COR-L47 (cell line): ENCODE measurements at regions not wholly inside any gene's neighbourhood (a gene's known extent, or its start where the extent isn't known, plus 50 kb on each side); places are given as distances from the start of the nearest gene placed in this dataset.
"Not testable (repeated sequence)": the region's sequence is repeated elsewhere in the genome, so short reads cannot be mapped to it uniquely, and the experiment has no call there.

Experiments used
- DNase-seq: peaks from one replicate; lab custom pipeline; 2025; lab: John Stamatoyannopoulos, UW

DNA sequence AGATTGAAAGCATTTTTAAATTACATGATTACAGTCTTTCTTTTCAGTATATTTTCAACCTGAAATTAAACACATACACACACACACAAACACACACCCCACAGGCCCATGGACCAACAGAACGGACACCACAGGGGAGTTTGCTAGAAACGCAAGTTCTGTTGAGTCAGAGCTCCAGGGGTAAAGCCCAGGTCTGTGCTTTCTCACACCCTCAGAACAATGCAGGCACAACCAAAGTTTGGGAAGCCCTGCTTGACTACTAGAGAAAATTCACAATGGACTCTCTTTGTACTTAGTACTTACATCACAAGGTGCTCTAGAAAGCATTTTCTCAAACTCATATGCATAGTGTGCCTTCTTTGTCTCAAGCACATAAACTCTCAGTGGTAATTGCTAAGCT lies 704.0 kb upstream of the IGFBP3 start:
- no peak for DNase-seq

- DNase-seq, result no peak
Observed at GRCh38 chr7:46622251-46622650, 701.2 kb upstream of the IGFBP3 start.

GRCh38 chr7:46619723-46620310 lies 698.7 kb upstream of the IGFBP3 start:
- no peak for DNase-seq

DNA sequence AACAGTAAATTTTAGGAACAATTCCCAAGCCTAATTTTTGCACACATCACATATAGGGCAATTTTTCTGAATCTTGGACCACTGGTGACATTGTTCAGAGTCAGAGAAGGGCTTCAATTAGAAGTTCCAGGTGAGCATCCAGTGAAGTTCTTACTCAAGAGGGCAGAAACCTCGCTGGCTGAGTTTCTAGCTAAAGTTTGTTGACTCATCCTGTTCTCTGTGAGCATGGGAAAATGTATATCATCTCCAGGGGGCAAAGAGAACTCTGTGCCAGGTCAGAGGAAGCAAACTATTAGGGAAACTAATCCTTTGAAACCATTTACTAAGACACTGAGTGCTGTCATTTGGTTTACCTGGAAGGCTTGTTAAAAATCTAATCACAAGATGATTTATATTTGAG lies 695.6 kb upstream of the IGFBP3 start:
- no peak for DNase-seq

DNA sequence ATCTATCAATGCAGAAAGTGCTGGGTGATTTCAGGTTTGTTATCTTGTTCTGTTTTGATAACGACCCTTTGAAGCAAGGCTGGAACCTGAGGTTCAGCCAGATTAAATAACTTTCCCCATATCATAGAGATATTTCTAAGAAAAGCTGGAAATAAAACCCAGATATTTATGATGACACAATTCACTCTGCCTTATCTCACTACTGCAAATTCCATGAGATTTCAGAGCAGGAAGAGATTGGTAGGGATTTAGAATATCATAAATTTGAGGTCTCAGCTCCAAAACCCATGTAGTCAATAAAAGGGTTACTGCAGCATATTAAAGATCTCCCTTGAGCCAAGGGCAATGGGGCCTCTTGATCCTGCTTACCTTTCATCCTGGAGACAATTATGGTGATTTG lies 692.5 kb upstream of the IGFBP3 start:
- no peak for DNase-seq

- DNase-seq, result no peak
Observed at GRCh38 chr7:46613116-46613515, 692.0 kb upstream of the IGFBP3 start.

DNA sequence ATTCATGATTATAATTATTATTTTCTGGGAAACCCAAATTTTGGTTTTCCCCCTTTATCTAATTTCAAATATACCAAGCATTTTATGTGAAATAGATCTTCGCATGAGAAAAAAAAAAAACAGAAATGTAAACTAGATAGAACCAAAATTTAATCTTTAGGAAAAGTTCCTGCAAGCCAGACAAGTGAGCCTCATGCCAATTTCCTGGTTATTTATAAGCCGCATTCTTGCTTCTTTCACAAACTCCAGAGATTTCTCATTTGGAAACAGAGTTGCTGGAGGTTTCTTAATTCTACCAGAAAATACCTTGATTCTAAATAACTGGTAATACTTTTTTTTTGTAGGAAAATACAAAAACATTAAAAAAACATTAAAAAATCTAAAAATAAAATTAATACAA lies 690.4 kb upstream of the IGFBP3 start:
- no peak for DNase-seq

DNA sequence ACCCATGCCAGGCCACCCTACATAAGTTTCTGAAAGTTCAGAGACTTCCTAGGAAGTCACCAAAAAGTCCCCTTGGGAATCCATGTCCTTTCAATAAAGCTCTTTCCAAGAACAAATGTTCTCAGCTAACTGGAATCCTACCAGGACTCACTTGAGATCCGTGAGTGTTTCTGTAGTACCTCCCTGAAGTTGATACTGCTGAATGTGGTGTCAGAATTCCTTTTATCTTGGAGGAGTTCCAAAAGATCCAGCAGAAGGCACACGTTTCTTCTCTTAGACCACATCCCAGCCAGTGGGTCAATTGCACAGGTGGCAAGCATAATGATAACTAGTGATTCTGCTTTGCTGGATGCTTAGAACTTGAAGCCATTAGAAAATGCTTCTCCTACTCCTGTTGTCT lies 689.7 kb upstream of the IGFBP3 start:
- no peak for DNase-seq

- no peak for DNase-seq
Observed at GRCh38 chr7:46607176-46607575, 686.1 kb upstream of the IGFBP3 start.

DNA sequence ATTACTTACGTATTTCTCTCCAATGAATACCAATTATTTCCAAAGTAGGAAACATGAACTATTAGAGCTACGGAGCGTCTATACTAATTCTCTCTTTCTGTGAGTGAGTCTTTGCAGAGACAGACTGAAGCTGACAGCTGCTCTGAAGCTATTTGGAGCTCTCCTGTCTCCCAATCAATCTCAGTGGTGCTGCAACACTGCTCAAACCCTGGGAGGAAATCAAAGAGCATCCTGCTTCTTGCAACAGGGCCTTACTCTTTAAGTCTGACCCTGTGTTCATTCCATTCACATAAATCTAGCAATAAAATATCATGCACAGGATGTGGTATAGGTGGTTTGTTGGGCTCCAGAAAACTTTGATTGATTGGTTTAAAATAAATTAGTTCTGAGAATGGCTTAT lies 685.7 kb upstream of the IGFBP3 start:
- DNase-seq, result no peak

GRCh38 chr7:46604241-46604661 lies 683.2 kb upstream of the IGFBP3 start:
- no peak for DNase-seq

DNA sequence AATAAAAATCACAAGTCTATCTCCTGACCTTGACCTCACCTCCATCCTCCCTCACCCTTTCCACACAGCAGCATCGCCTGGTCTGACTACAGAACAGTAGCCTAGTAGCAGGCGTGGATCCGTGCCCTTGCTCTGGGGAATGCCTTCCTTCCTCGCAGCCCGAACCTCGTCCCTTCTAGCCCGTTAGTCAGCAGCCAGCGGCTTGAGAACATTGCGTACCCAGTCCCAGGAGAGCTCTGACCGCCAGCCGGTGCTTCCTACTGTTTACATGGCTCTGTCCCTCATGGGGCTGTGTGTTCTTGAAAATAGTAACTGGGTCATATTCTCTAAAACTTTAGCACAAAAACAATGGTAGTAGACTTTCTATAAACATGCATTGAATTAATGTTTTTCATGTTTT lies 682.7 kb upstream of the IGFBP3 start:
- no peak for DNase-seq

GRCh38 chr7:46603296-46603752 lies 682.3 kb upstream of the IGFBP3 start:
- DNase-seq, result no peak

DNA sequence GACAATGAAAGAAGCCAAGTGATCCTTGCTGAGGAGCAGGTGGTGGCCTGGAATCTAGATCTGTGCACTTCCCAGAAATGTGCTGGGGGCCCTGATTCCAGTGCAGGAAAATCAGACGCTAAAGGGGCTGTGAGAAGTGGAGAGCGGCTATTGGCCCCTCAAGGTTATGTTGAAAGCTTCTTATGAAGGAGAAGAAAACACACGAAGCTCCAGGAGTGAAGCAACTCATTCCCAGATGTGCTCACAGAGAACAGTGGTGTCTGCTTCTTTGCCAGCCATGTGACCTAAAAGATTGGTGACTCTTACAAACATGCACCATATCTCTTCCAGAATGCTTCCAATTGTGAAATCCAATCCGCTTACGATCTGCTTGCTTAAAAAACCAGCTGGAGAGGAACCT lies 679.3 kb upstream of the IGFBP3 start:
- no peak for DNase-seq

GRCh38 chr7:46594831-46595230 lies 673.8 kb upstream of the IGFBP3 start:
- not testable (repeated sequence) for DNase-seq

DNA sequence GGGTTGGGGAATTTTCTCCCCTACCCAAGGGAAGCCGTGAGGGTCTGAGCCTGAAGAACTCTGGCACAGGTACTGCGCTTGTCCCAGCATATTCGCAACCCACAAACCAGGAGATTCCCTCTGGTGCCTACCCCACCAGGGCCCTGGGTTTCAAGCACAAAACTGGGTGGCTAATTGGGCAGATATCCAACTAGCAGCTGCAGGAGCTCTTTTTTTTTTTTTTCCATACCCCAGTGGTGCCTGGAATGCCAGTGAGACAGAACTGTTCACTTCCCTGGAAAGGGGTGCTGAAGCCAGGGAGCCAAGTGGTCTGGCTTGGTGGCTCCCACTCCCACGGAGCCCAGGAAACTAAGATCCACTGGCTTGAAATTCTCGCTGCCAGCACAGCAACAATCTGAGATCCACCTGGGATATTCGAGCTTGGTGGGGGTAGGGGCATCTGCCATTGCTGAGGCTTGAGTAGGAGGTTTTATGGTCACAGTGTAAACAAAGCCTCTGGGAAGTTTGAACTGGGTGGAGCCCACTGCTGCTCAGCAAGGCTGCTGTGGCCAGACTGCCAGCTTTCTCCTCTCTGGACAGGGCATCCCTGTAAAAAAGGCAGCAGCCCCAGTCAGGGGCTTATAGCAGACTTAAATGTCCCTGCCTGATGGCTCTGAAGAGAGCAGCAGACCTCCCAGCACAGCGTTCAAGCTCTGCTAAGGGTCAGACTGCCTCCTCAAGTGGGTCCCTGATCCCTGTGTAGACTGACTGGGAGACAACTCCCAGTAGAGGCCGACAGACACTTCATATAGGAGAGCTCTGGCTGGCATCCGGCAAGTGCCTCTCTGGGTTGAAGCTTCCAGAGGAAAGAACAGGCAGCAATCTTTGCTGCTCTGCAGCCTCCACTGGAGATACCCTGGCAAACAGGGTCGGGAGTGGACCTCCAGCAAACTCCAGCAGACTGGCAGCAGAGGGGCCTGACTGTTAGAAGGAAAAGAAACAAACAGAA lies 670.1 kb upstream of the IGFBP3 start:
- not testable (repeated sequence) for DNase-seq

DNA sequence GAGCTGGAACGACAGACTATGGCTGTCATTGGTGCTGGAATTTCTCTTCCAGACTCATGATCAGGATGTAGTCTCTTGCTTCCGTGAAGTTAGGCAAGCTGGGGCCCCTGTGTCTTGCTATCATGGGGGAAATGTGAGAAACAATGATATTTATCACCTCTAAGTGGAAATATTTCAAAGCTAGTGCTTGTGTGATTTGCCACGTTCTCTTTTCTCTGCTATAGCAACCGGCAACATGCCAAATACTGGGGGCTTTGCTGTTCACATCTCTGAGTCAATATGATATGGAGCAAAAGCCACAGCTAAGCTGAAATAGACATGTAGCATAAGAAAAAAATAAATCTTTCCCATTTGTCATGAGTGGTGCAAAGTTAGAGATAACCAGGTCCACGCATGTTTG lies 668.2 kb upstream of the IGFBP3 start:
- DNase-seq, result no peak

GRCh38 chr7:46586406-46586805 lies 665.3 kb upstream of the IGFBP3 start:
- DNase-seq, result no peak

- DNase-seq, result no peak
Observed at GRCh38 chr7:46583656-46584055, 662.6 kb upstream of the IGFBP3 start.

- no peak for DNase-seq
Observed at GRCh38 chr7:46581268-46581667, 660.2 kb upstream of the IGFBP3 start.

DNA sequence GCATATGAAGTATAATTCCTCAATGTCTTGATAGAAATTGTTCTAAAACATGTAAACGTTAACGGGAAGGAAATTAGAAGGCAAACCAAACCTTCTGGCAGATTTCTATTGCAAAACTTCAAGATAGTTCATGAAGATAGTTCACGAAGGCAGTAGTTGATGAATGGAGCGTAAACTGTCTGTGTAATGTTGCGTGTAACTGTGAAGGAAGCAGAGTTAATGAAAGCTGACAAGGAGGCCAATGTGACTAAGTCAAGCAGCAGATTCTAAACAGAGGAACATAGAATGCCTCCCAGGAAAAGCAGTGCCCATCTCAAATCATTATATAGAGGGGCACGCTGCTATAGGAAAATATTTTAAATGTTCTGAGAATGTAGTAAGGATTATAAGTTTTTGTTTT lies 659.7 kb upstream of the IGFBP3 start:
- DNase-seq, result no peak

DNA sequence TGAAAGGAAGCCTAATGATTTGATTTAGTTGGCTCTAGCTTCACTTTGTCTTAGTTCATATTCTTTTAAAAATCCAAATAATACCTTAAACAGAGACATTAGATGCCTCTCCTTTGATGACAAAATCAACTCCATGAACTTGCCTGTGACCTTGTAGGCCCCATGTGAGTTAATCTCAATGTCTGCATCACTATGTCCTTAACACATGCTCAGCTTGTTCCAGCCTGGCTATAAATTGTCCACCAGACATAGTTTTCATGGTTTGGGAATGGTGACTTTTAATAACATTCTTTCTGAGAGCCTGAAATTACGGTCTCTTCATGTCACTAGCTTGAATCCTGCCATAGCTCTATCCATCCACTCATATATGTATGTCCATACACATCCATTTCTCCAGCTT lies 656.3 kb upstream of the IGFBP3 start:
- DNase-seq, result no peak

- DNase-seq, result no peak
Observed at GRCh38 chr7:46576950-46577349, 655.9 kb upstream of the IGFBP3 start.
